Spleen (tissue), 11 donors: ENCODE measurements at regions not wholly inside any gene's neighbourhood (a gene's known extent, or its start where the extent isn't known, plus 50 kb on each side); places are given as distances from the start of the nearest gene placed in this dataset.

Experiments
- DNase-seq: peaks from one replicate; pipeline ENCODE4 v3.0.0-alpha.2; 2020
- H3K27ac ChIP-seq, 8 donors: fragments of 200-600 bp; sonication (generic) in 7 of 8; 1 replicate in 4 of 8; 2 replicates in 4 of 8; pipeline versions ENCODE4 v1.5.0 to v1.8.0; 2016 to 2021; ENCODE audit warnings: inconsistent platforms in 4 of 8, mild to moderate bottlenecking in 4 of 8, moderate library complexity in 1 of 8
- H3K27me3 ChIP-seq, 7 donors: fragments of 200-600 bp; sonication (generic) in 6 of 7; replicated peaks in 1 of 7; 1 replicate in 4 of 7; 2 replicates in 3 of 7; pipeline versions ENCODE4 v1.5.0 to v1.8.0; 2016 to 2021; ENCODE audit warnings: inconsistent platforms in 3 of 7, mild to moderate bottlenecking in 1 of 7
- H3K36me3 ChIP-seq, 6 donors: fragments of 200-600 bp; sonication (generic) in 5 of 6; 1 replicate in 4 of 6; 2 replicates in 2 of 6; pipeline versions ENCODE4 v1.5.0 to v1.8.0; 2016 to 2021; ENCODE audit warnings: inconsistent platforms in 2 of 6
- H3K4me1 ChIP-seq, 6 donors: fragments of 200-600 bp; sonication (generic) in 5 of 6; 1 replicate in 3 of 6; 2 replicates in 3 of 6; pipeline versions ENCODE4 v1.5.0 to v1.8.0; 2016 to 2021; ENCODE audit warnings: inconsistent platforms in 3 of 6
- H3K4me3 ChIP-seq, 8 donors: fragments of 200-600 bp; sonication (generic) in 7 of 8; 1 replicate in 4 of 8; 2 replicates in 4 of 8; pipeline versions ENCODE4 v1.5.0 to v1.8.0; 2016 to 2021; ENCODE audit warnings: inconsistent platforms in 4 of 8, mild to moderate bottlenecking in 4 of 8, moderate library complexity in 2 of 8
- H3K9me3 ChIP-seq, 8 donors: fragments of 200-600 bp; sonication (generic) in 7 of 8; 1 replicate in 4 of 8; 2 replicates in 4 of 8; pipeline versions ENCODE4 v1.5.0 to v1.8.0; 2016 to 2021; ENCODE audit warnings: inconsistent platforms in 4 of 8
- CTCF ChIP-seq, 11 experiments: fragments of 200-600 bp in 7 of 11; fragments of 450-650 bp in 4 of 11; sonication (generic) in 4 of 11; IDR thresholded peaks in 8 of 11; conservative IDR thresholded peaks in 3 of 11; 1 replicate in 7 of 11; 2 replicates in 4 of 11; pipeline versions ENCODE4 v1.4.0 to v1.8.0; 2016 to 2021; ENCODE audit warnings: antibody characterized with exemption in 11 of 11, inconsistent platforms in 4 of 11, mild to moderate bottlenecking in 1 of 11
- POLR2A ChIP-seq, 3 donors: fragments of 450-650 bp; IDR thresholded peaks; one replicate each; pipeline ENCODE4 v1.5.1; 2017; ENCODE audit warnings: antibody characterized with exemption in 3 of 3, mild to moderate bottlenecking in 1 of 3
- POLR2AphosphoS5 ChIP-seq, 3 donors: sonication (generic); formaldehyde crosslinking; IDR thresholded peaks; one replicate each; pipeline ENCODE4 v1.5.1; 2017; ENCODE audit warnings: antibody characterized with exemption in 3 of 3
- WGBS, 5 donors: extraction: QIAGEN DNeasy Blood & Tissue Kit in 3 of 5; methylation state at CpG; one replicate each; pipeline versions ENCODE4 v1.1.5 to v1.1.7; 2013 to 2018; 5-methylcytosine and 5-hydroxymethylcytosine counted together
- intact Hi-C: fragments of 100-400 bp; cut with DNase I; formaldehyde crosslinking; loops from one replicate; pipeline ENCODE4 v1.15.0; 2023; ENCODE audit warnings: low total_unique reads
- donor health status: healthy with polysubstance abuse.
- donor health status: DM: no; HTN: no; CAD: no; lungs with moderate emphysema.
- donor health status: DM: no; HTN: no; CAD: no.
- donor health status: Bipolar disorder and iron deficiency.
- donor health status: healthy.
- donor health status: DM: no; HTN: no; CAD: no.
- donor health status: DM: yes; HTN: yes; CAD: no.

- peaks cover 0 to 4% (median 0%) of the 10 kb centered on the region in 8 donors for H3K9me3 ChIP-seq
- WGBS, 5 donors = 58 to 66% (median 60%) methylated on average over 2 of the region's 2 CpGs
- DNase-seq = no peak
- no peaks in the 10 kb centered on the region for H3K27me3 ChIP-seq
- H3K27ac ChIP-seq = no peak overlapping the region
- H3K4me1 ChIP-seq = no peaks in the 10 kb centered on the region
- no peak for TF ChIP-seq POLR2A (IDR thresholded peaks at IDR 0.05)
- no peak for TF ChIP-seq POLR2AphosphoS5 (IDR thresholded peaks at IDR 0.05)
- no peak for TF ChIP-seq CTCF (IDR thresholded peaks at IDR 0.05 in 8 of 11, conservative IDR thresholded peaks at IDR 0.05 in 3 of 11)
- no peaks in the 10 kb centered on the region for H3K36me3 ChIP-seq
- no peak overlapping the region for H3K4me3 ChIP-seq
- intact Hi-C loops = no loop called here
Observed at GRCh38 chr9:8168916-8169438, 369.4 kb upstream of the DMAC1 start.

- WGBS, 5 donors = 74 to 95% (median 91%) methylated on average over 1 of the region's 1 CpG
- H3K4me1 ChIP-seq = no peaks in the 10 kb centered on the region
- no peak for DNase-seq
Observed at GRCh38 chr9:8160787-8161186, 361.2 kb upstream of the DMAC1 start.

GRCh38 chr9:8158574-8158973, 359.0 kb upstream of the DMAC1 start:
- WGBS, 5 donors = 75 to 92% (median 82%) methylated on average over 2 of the region's 2 CpGs
- DNase-seq = no peak

More at GRCh38 chr9:8160787-8161186, 361.2 kb upstream of the DMAC1 start:
- Histone ChIP-seq H3K27ac (no peak overlapping the region), H3K4me3 (no peak overlapping the region), H3K36me3 (no peaks in the 10 kb centered on the region), H3K27me3 (no peaks in the 10 kb centered on the region), H3K9me3 (peaks cover 0 to 6% (median 0%) of the 10 kb centered on the region in 8 donors)
- intact Hi-C loops = no loop called here
- TF ChIP-seq POLR2AphosphoS5 (IDR thresholded peaks at IDR 0.05) (no peak), CTCF (IDR thresholded peaks at IDR 0.05 in 8 of 11, conservative IDR thresholded peaks at IDR 0.05 in 3 of 11) (no peak), POLR2A (IDR thresholded peaks at IDR 0.05) (no peak)

More at GRCh38 chr9:8158574-8158973, 359.0 kb upstream of the DMAC1 start:
- Histone ChIP-seq H3K27me3 (no peaks in the 10 kb centered on the region), H3K27ac (no peak overlapping the region), H3K36me3 (no peaks in the 10 kb centered on the region), H3K4me3 (no peak overlapping the region), H3K9me3 (no peaks in the 10 kb centered on the region), H3K4me1 (no peaks in the 10 kb centered on the region)
- intact Hi-C loops = no loop called here
- TF ChIP-seq POLR2A (IDR thresholded peaks at IDR 0.05) (no peak), POLR2AphosphoS5 (IDR thresholded peaks at IDR 0.05) (no peak), CTCF (IDR thresholded peaks at IDR 0.05 in 8 of 11, conservative IDR thresholded peaks at IDR 0.05 in 3 of 11) (no peak)
